Aorta (tissue), 5 donors: ENCODE measurements at regions not wholly inside any gene's neighbourhood (a gene's known extent, or its start where the extent isn't known, plus 50 kb on each side); places are given as distances from the start of the nearest gene placed in this dataset.
"Not testable (repeated sequence)": the region's sequence is repeated elsewhere in the genome, so short reads cannot be mapped to it uniquely, and the experiment has no call there.

Experiments
- ATAC-seq: fragments of 200-7000 bp; cut with Tn5 transposase; one replicate; pipeline ENCODE4 v1.9.1; 2022; ENCODE audit warnings: moderate library complexity; ENCODE audit not compliant: low FRiP score
- DNase-seq, 2 donors: peaks; one replicate each; pipeline ENCODE4 v3.0.0-alpha.2; 2020
- H3K27ac ChIP-seq, 2 donors: one replicate each; pipeline ENCODE4 v1.5.1; 2013; ENCODE audit warnings: low read length in 2 of 2, mild to moderate bottlenecking in 2 of 2, moderate library complexity in 2 of 2, control low read depth in 1 of 2, inconsistent platforms in 1 of 2, low read depth in 1 of 2
- H3K27me3 ChIP-seq, 2 donors: one replicate each; pipeline ENCODE4 v1.6.1; 2013; ENCODE audit warnings: control low read depth in 1 of 2, low read length in 1 of 2, mild to moderate bottlenecking in 1 of 2, moderate library complexity in 1 of 2; ENCODE audit not compliant: insufficient read depth in 2 of 2, control insufficient read depth in 1 of 2
- H3K36me3 ChIP-seq, 2 donors: one replicate each; pipeline ENCODE4 v1.6.1; 2013; ENCODE audit warnings: control low read depth in 1 of 2, low read length in 1 of 2, mild to moderate bottlenecking in 1 of 2; ENCODE audit not compliant: insufficient read depth in 2 of 2, control insufficient read depth in 1 of 2
- H3K4me1 ChIP-seq, 2 donors: one replicate each; pipeline ENCODE4 v1.6.1; 2013; ENCODE audit warnings: low read length in 2 of 2, control low read depth in 1 of 2, mild to moderate bottlenecking in 1 of 2, moderate library complexity in 1 of 2; ENCODE audit not compliant: insufficient read depth in 2 of 2, control insufficient read depth in 1 of 2
- H3K4me3 ChIP-seq, 2 donors: one replicate each; pipeline ENCODE4 v1.5.1; 2013; ENCODE audit warnings: low read length in 2 of 2, control low read depth in 1 of 2, mild to moderate bottlenecking in 1 of 2
- H3K9me3 ChIP-seq: one replicate; pipeline ENCODE4 v1.6.1; 2013; ENCODE audit warnings: mild to moderate bottlenecking, low read length; ENCODE audit not compliant: control insufficient read depth
- WGBS, 2 donors: extraction: QIAGEN DNeasy Blood & Tissue Kit; methylation state at CpG; one replicate each; pipeline ENCODE4 v1.1.7; 2013; 5-methylcytosine and 5-hydroxymethylcytosine counted together
- intact Hi-C, 2 donors: fragments of 100-400 bp; cut with DNase I; formaldehyde crosslinking; loops; one replicate each; pipeline versions ENCODE4 v1.14.2 to v1.15.0; 2022
- donor health status: healthy with polysubstance abuse.
- donor health status: Bipolar disorder and iron deficiency.
- donor health status: DM: no; HTN: no; CAD: no.
- donor health status: DM: no; HTN: no; CAD: no.
- donor health status: DM: yes; HTN: yes; CAD: no.

- no peaks in the 10 kb centered on the region for H3K27me3 ChIP-seq
- peaks cover under 1% of the 10 kb centered on the region for H3K9me3 ChIP-seq
- H3K4me1 ChIP-seq, result no peaks in the 10 kb centered on the region
- no peaks in the 10 kb centered on the region for H3K36me3 ChIP-seq
- H3K4me3 ChIP-seq, result no peak overlapping the region
- intact Hi-C loops, result no loop called here
- WGBS, 2 donors, result 50 to 55% methylated on average over 4 of the region's 4 CpGs
- no peak for DNase-seq
- H3K27ac ChIP-seq, result no peak overlapping the region
- ATAC-seq, result no peak
Observed at GRCh38 chr10:38209332-38209731, 115.2 kb downstream of the ZNF37A start.

- intact Hi-C loops, H3K36me3 ChIP-seq, DNase-seq, H3K27ac ChIP-seq, H3K9me3 ChIP-seq, H3K4me1 ChIP-seq, H3K4me3 ChIP-seq, H3K27me3 ChIP-seq, ATAC-seq: not testable (repeated sequence)
Observed at GRCh38 chr10:38209748-38210147, 115.6 kb downstream of the ZNF37A start.

GRCh38 chr10:38212460-38212859 lies 118.3 kb downstream of the ZNF37A start:
- H3K4me1 ChIP-seq, result no peaks in the 10 kb centered on the region
- H3K4me3 ChIP-seq, result no peak overlapping the region
- H3K27ac ChIP-seq, result no peak overlapping the region
- intact Hi-C loops, result no loop called here
- ATAC-seq (no peak), DNase-seq (no peak)
- WGBS, 2 donors, result 72% methylated on average over 1 of the region's 1 CpG
- H3K36me3 ChIP-seq, result no peaks in the 10 kb centered on the region
- peaks cover 3% of the 10 kb centered on the region for H3K9me3 ChIP-seq
- H3K27me3 ChIP-seq, result no peaks in the 10 kb centered on the region

- no peaks in the 10 kb centered on the region for H3K27me3 ChIP-seq
- H3K36me3 ChIP-seq, result no peaks in the 10 kb centered on the region
- intact Hi-C loops, result no loop called here
- H3K27ac ChIP-seq, result no peak overlapping the region
- no peak overlapping the region for H3K4me3 ChIP-seq
- H3K4me1 ChIP-seq, result no peaks in the 10 kb centered on the region
- DNase-seq (no peak), ATAC-seq (no peak)
- H3K9me3 ChIP-seq, result no peaks in the 10 kb centered on the region
- WGBS, 2 donors, result 73 to 80% methylated on average over 2 of the region's 2 CpGs
Observed at GRCh38 chr10:38226385-38226784, 132.2 kb downstream of the ZNF37A start.

GRCh38 chr10:38228394-38228793 lies 134.3 kb downstream of the ZNF37A start:
- ATAC-seq (no peak), DNase-seq (no peak)
- H3K4me1 ChIP-seq, result no peaks in the 10 kb centered on the region
- no peaks in the 10 kb centered on the region for H3K36me3 ChIP-seq
- H3K27ac ChIP-seq, result no peak overlapping the region
- 81 to 87% methylated on average over 2 of the region's 2 CpGs for WGBS, 2 donors
- no peaks in the 10 kb centered on the region for H3K27me3 ChIP-seq
- intact Hi-C loops, result no loop called here
- no peaks in the 10 kb centered on the region for H3K9me3 ChIP-seq
- H3K4me3 ChIP-seq, result no peak overlapping the region

GRCh38 chr10:38238479-38238878 lies 144.3 kb downstream of the ZNF37A start:
- H3K36me3 ChIP-seq, H3K9me3 ChIP-seq, DNase-seq, ATAC-seq, H3K27me3 ChIP-seq, H3K4me3 ChIP-seq, intact Hi-C loops, H3K4me1 ChIP-seq, H3K27ac ChIP-seq: not testable (repeated sequence)
- 69 to 74% methylated on average over 2 of the region's 2 CpGs for WGBS, 2 donors

- H3K4me1 ChIP-seq, intact Hi-C loops, H3K36me3 ChIP-seq, H3K9me3 ChIP-seq, H3K27me3 ChIP-seq, H3K27ac ChIP-seq, ATAC-seq, DNase-seq, H3K4me3 ChIP-seq: not testable (repeated sequence)
- 34 to 45% methylated on average over 2 of the region's 2 CpGs for WGBS, 2 donors
Observed at GRCh38 chr10:38242061-38242649, 148.0 kb downstream of the ZNF37A start.

GRCh38 chr10:38248113-38248512 lies 154.0 kb downstream of the ZNF37A start:
- H3K27ac ChIP-seq, ATAC-seq, H3K4me1 ChIP-seq, H3K9me3 ChIP-seq, H3K4me3 ChIP-seq, intact Hi-C loops, H3K27me3 ChIP-seq, DNase-seq, H3K36me3 ChIP-seq: not testable (repeated sequence)
- 20 to 42% methylated on average over 1 of the region's 1 CpG for WGBS, 2 donors

GRCh38 chr10:38252551-38252950 lies 158.4 kb downstream of the ZNF37A start:
- DNase-seq, H3K9me3 ChIP-seq, H3K4me3 ChIP-seq, H3K36me3 ChIP-seq, ATAC-seq, H3K27me3 ChIP-seq, H3K4me1 ChIP-seq, intact Hi-C loops, H3K27ac ChIP-seq: not testable (repeated sequence)
- 38 to 47% methylated on average over 4 of the region's 6 CpGs for WGBS, 2 donors
